SK-N-MC (cell line): ENCODE measurements at regions not wholly inside any gene's neighbourhood (a gene's known extent, or its start where the extent isn't known, plus 50 kb on each side); places are given as distances from the start of the nearest gene placed in this dataset.
"Not testable (repeated sequence)": the region's sequence is repeated elsewhere in the genome, so short reads cannot be mapped to it uniquely, and the experiment has no call there.

Experiments
- DNase-seq: peaks from one replicate; pipeline ENCODE4 v3.0.0-alpha.2; 2011; ENCODE audit warnings: low read depth, low spot score
- H3K27ac ChIP-seq: fragments of 200-600 bp; sonication (generic); 2 replicates; pipeline ENCODE4 v1.5.1; 2016; ENCODE audit warnings: mixed run types
- H3K36me3 ChIP-seq: fragments of 200-600 bp; sonication (generic); 2 replicates; pipeline ENCODE4 v1.6.1; 2017; ENCODE audit warnings: antibody characterized with exemption, low read length, mixed read lengths; ENCODE audit not compliant: insufficient read depth
- H3K4me3 ChIP-seq: fragments of 200-600 bp; sonication (generic); 2 replicates; pipeline ENCODE4 v1.5.1; 2016
- H3K9ac ChIP-seq: fragments of 200-600 bp; sonication (generic); 2 replicates; pipeline ENCODE4 v1.8.0; 2017; ENCODE audit warnings: mixed run types, mixed read lengths; ENCODE audit not compliant: insufficient read length
- H3K9me3 ChIP-seq: fragments of 200-600 bp; sonication (generic); 2 replicates; pipeline ENCODE4 v1.6.1; 2017; ENCODE audit warnings: low read depth, mild to moderate bottlenecking, antibody characterized with exemption, low read length, moderate library complexity, mixed read lengths
- EZH2 ChIP-seq: fragments of 200-600 bp; sonication (generic); IDR thresholded peaks from one replicate; pipeline ENCODE4 v1.6.1; 2017; ENCODE audit warnings: antibody characterized with exemption
- FOXP2 ChIP-seq: optimal IDR thresholded peaks from 2 replicates; pipeline ENCODE3; 2011; ENCODE audit warnings: mild to moderate bottlenecking, moderate library complexity; ENCODE audit not compliant: insufficient read depth; ENCODE audit errors: extremely low read length, control extremely low read depth
- POLR2AphosphoS5 ChIP-seq: IDR thresholded peaks from 2 replicates; pipeline ENCODE4 v1.6.1; 2012; ENCODE audit warnings: mild to moderate bottlenecking, low read depth, low read length, borderline replicate concordance

DNA sequence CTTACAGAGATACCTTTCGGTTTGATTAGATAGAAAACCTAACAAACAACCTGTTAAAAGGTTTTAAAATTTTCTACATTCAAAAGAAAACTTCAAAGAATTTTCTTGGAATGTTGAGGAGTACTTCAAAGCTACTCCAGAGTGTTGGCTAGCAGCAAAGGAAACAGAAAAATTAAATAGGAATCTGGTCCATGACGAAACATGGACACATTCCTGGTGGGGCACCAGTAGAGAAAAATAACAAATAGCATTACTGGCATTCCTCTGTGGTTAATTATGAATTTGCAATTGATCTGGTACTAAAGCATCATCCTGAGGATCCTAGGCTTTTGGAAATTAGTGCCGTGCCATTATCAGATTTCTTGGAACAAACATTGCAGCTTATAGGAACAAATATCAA is 59.5 kb upstream of the DPPA4 start:
- TF ChIP-seq FOXP2 (no peak), POLR2AphosphoS5 (no peak), EZH2 (no peak)
- Histone ChIP-seq H3K9ac (no peak overlapping the region), H3K27ac (no peak overlapping the region), H3K36me3 (no peaks in the 10 kb centered on the region), H3K9me3 (no peaks in the 10 kb centered on the region), H3K4me3 (no peak overlapping the region)
- no peak for DNase-seq

DNA sequence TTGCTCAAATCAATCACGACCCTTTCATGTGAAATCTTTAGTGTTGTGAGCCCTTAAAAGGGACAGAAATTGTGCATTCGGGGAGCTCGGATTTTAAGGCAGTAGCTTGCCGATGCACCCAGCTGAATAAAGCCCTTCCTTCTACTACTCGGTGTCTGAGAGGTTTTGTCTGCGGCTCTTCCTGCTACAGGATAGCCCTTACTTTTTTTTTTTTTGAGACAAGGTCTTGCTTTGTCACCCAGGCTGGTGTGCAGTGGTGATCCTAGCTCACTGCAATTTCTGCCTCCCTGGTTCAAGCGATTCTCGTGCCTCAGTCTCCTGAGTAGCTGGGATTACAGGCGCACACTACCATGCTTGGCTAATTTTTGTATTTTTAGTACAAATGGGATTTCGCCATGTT is 56.4 kb upstream of the DPPA4 start:
- not testable (repeated sequence) for H3K36me3 ChIP-seq, H3K27ac ChIP-seq, H3K4me3 ChIP-seq, DNase-seq, H3K9ac ChIP-seq, H3K9me3 ChIP-seq

DNA sequence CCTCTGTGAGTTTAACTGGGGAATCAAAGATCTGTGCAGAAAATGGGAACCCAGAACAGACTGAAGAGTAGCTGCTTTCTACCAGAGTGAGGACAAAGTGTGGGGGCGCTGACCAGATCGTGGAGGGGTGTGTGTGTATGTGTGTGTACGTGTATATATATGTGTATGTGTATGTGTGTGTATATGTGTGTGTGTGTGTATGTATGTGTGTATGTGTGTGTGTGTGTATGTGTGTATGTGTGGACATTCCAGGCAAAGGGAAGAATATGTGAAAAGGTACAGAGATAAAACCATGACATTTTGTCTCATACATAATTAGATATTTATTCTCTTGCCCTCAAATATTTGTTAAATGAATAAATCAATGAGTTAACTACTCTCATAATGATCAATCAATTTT is 54.9 kb upstream of the DPPA4 start:
- no peak overlapping the region for H3K27ac ChIP-seq
- H3K4me3 ChIP-seq, result no peak overlapping the region
- H3K9ac ChIP-seq, result no peak overlapping the region
- H3K9me3 ChIP-seq, result no peaks in the 10 kb centered on the region
- TF ChIP-seq EZH2, result no peak
- TF ChIP-seq FOXP2, result no peak
- no peak for TF ChIP-seq POLR2AphosphoS5
- DNase-seq, result no peak
- no peaks in the 10 kb centered on the region for H3K36me3 ChIP-seq

DNA sequence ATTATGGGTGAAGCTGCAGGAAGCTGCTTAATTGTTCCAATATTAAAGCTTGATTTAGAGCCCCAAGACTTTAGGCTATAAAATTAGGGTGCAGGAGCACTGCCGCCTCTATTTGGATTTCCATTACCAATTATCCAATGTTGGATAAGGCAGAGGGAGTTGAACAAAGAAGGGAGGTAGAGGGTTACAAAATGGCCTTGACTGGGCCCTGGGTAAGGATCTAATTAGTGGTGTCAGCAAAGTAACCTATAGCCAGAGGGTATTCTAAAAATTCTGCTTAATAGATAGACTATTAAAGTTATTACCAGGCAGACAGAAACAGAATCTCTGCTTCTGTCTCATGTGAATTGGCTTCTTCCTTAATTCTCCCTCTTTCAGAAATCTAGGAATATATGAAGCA is 50.3 kb upstream of the DPPA4 start:
- Histone ChIP-seq H3K9ac (no peak overlapping the region), H3K36me3 (no peaks in the 10 kb centered on the region), H3K27ac (no peak overlapping the region), H3K4me3 (0 out of 2 replicates have a peak overlapping the region, but pooled peaks have one; percentile 16), H3K9me3 (no peaks in the 10 kb centered on the region)
- no peak for TF ChIP-seq FOXP2
- no peak for TF ChIP-seq EZH2
- no peak for TF ChIP-seq POLR2AphosphoS5
- no peak for DNase-seq

DNA sequence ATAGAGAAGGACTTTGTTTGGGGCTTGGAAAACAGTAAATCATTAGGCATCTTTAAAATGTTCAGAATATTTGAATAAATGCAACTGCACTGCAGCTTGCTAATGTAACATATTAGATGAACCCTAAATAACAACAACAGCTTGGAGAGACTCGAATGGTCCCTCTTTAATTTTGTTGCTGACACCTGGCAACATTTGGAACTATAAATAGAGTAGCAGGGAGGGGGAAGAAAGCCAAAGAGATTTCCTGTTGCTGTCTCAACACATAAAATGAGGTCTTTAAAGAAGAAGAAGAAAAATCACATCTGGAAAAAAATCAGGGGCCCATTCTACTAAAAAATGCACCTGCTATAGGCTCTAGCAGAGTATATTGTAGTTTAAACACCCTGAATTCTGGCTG is 49.9 kb upstream of the DPPA4 start:
- Histone ChIP-seq H3K9ac (no peak overlapping the region), H3K9me3 (no peaks in the 10 kb centered on the region), H3K36me3 (no peaks in the 10 kb centered on the region), H3K27ac (peak overlapping the region; percentile 63; the same call in 1 of the 2 replicates), H3K4me3 (0 out of 2 replicates have a peak overlapping the region, but pooled peaks have one; percentile 16)
- DNase-seq, result no peak
- TF ChIP-seq POLR2AphosphoS5 (no peak), EZH2 (no peak)
